ENCODE measurements at regions not wholly inside any gene's neighbourhood (a gene's known extent, or its start where the extent isn't known, plus 50 kb on each side); places are given as distances from the start of the nearest gene placed in this dataset.

DNA sequence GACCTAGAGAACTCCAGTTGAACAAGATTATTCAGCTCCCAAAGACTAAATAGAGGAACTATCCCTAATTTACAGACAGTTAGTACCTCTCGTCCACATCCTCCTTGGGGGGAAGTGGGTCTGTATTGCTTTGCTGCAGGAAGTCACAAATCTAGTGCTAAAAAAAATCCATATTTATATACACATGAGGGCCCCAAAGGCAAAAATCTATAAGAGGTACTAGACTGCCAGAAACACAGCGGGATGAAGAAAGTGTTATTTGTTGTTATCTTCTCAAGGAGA lies 190.1 kb downstream of the TTC8 start (continued):
- TF ChIP-seq, protein P1, sequence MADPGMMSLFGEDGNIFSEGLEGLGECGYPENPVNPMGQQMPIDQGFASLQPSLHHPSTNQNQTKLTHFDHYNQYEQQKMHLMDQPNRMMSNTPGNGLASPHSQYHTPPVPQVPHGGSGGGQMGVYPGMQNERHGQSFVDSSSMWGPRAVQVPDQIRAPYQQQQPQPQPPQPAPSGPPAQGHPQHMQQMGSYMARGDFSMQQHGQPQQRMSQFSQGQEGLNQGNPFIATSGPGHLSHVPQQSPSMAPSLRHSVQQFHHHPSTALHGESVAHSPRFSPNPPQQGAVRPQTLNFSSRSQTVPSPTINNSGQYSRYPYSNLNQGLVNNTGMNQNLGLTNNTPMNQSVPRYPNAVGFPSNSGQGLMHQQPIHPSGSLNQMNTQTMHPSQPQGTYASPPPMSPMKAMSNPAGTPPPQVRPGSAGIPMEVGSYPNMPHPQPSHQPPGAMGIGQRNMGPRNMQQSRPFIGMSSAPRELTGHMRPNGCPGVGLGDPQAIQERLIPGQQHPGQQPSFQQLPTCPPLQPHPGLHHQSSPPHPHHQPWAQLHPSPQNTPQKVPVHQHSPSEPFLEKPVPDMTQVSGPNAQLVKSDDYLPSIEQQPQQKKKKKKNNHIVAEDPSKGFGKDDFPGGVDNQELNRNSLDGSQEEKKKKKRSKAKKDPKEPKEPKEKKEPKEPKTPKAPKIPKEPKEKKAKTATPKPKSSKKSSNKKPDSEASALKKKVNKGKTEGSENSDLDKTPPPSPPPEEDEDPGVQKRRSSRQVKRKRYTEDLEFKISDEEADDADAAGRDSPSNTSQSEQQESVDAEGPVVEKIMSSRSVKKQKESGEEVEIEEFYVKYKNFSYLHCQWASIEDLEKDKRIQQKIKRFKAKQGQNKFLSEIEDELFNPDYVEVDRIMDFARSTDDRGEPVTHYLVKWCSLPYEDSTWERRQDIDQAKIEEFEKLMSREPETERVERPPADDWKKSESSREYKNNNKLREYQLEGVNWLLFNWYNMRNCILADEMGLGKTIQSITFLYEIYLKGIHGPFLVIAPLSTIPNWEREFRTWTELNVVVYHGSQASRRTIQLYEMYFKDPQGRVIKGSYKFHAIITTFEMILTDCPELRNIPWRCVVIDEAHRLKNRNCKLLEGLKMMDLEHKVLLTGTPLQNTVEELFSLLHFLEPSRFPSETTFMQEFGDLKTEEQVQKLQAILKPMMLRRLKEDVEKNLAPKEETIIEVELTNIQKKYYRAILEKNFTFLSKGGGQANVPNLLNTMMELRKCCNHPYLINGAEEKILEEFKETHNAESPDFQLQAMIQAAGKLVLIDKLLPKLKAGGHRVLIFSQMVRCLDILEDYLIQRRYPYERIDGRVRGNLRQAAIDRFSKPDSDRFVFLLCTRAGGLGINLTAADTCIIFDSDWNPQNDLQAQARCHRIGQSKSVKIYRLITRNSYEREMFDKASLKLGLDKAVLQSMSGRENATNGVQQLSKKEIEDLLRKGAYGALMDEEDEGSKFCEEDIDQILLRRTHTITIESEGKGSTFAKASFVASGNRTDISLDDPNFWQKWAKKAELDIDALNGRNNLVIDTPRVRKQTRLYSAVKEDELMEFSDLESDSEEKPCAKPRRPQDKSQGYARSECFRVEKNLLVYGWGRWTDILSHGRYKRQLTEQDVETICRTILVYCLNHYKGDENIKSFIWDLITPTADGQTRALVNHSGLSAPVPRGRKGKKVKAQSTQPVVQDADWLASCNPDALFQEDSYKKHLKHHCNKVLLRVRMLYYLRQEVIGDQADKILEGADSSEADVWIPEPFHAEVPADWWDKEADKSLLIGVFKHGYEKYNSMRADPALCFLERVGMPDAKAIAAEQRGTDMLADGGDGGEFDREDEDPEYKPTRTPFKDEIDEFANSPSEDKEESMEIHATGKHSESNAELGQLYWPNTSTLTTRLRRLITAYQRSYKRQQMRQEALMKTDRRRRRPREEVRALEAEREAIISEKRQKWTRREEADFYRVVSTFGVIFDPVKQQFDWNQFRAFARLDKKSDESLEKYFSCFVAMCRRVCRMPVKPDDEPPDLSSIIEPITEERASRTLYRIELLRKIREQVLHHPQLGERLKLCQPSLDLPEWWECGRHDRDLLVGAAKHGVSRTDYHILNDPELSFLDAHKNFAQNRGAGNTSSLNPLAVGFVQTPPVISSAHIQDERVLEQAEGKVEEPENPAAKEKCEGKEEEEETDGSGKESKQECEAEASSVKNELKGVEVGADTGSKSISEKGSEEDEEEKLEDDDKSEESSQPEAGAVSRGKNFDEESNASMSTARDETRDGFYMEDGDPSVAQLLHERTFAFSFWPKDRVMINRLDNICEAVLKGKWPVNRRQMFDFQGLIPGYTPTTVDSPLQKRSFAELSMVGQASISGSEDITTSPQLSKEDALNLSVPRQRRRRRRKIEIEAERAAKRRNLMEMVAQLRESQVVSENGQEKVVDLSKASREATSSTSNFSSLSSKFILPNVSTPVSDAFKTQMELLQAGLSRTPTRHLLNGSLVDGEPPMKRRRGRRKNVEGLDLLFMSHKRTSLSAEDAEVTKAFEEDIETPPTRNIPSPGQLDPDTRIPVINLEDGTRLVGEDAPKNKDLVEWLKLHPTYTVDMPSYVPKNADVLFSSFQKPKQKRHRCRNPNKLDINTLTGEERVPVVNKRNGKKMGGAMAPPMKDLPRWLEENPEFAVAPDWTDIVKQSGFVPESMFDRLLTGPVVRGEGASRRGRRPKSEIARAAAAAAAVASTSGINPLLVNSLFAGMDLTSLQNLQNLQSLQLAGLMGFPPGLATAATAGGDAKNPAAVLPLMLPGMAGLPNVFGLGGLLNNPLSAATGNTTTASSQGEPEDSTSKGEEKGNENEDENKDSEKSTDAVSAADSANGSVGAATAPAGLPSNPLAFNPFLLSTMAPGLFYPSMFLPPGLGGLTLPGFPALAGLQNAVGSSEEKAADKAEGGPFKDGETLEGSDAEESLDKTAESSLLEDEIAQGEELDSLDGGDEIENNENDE (IDR thresholded peaks at IDR 0.05; ENCODE audit: insufficient replicate concordance, low read length) = no peak
- no peak for TF ChIP-seq SIRT6 (IDR thresholded peaks at IDR 0.05; ENCODE audit: low read length)
- TF ChIP-seq GTF2F1 (IDR thresholded peaks at IDR 0.05; ENCODE audit: borderline replicate concordance, low read depth, low read length) = no peak
- no peak for TF ChIP-seq KDM5A (IDR thresholded peaks at IDR 0.05; ENCODE audit: low read length)

Data from H1 (cell line).